ENCODE measurements at regions not wholly inside any gene's neighbourhood (a gene's known extent, or its start where the extent isn't known, plus 50 kb on each side); places are given as distances from the start of the nearest gene placed in this dataset.
"Not testable (repeated sequence)": the region's sequence is repeated elsewhere in the genome, so short reads cannot be mapped to it uniquely, and the experiment has no call there.

- no peaks in the 10 kb centered on the region for H3K9me3 ChIP-seq (ENCODE audit: low read depth, low read length)
- TF ChIP-seq POLR2AphosphoS5 (IDR thresholded peaks at IDR 0.05; ENCODE audit: borderline replicate concordance, low read depth, low read length) (no peak), EZH2 (IDR thresholded peaks at IDR 0.05) (no peak), FOXP2 (optimal IDR thresholded peaks at IDR 0.05; ENCODE audit: control extremely low read depth, extremely low read length, insufficient read depth) (no peak)
Observed at GRCh38 chrX:117843749-117844148, 272.9 kb downstream of the KLHL13 start.

DNA sequence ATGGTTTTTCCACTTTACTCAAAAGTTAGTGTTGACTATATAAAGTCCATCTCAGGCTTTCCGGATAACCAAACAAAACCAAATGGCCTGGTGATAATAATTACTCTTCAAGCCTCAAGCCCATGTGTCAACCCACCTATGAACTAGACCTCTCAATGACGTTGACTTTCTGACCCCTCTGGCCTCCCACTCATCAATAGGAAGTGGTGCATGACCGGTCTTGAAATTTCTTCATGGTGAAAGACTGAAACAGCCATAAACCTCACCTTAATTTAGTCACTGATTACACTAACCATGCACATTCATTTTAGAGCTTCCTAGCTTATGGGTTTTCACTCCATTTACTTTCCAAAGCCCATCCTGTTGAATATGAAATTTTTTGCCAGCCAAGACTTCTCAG, 276.0 kb downstream of the KLHL13 start:
- no peak overlapping the region for H3K27ac ChIP-seq
- no peak overlapping the region for H3K4me3 ChIP-seq

More at GRCh38 chrX:117843749-117844148, 272.9 kb downstream of the KLHL13 start:
- no peak for DNase-seq (ENCODE audit: low read depth, low spot score)
- Histone ChIP-seq H3K36me3 (ENCODE audit: insufficient read depth, low read length) (no peaks in the 10 kb centered on the region), H3K4me3 (no peak overlapping the region), H3K27ac (no peak overlapping the region), H3K9ac (ENCODE audit: insufficient read length) (no peak overlapping the region)

DNA sequence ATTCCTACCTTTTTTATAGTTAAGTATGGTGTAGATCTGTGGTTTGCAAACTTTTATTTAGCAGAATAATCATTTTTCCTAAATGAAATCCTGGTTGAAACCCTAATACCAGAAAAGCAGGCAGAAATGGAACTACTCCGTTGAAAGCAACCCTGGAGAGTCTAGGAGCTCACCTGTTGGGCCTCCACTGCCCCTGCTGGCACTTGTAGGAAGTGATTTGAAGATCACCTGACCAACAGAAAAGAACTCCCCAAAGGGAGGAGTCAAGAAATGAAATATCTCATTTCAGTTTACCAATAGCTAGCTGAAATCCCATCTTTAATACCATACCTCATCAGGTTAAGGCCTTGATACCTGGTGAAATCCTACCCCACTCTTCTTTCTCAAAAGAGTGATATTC, 277.1 kb downstream of the KLHL13 start:
- H3K36me3 ChIP-seq (ENCODE audit: insufficient read depth, low read length), result no peaks in the 10 kb centered on the region
- H3K4me3 ChIP-seq, result no peak overlapping the region
- H3K27ac ChIP-seq, result no peak overlapping the region
- H3K9ac ChIP-seq (ENCODE audit: insufficient read length), result no peak overlapping the region
- TF ChIP-seq FOXP2 (optimal IDR thresholded peaks at IDR 0.05; ENCODE audit: control extremely low read depth, extremely low read length, insufficient read depth), result no peak
- no peak for TF ChIP-seq EZH2 (IDR thresholded peaks at IDR 0.05)
- TF ChIP-seq POLR2AphosphoS5 (IDR thresholded peaks at IDR 0.05; ENCODE audit: borderline replicate concordance, low read depth, low read length), result no peak
- H3K9me3 ChIP-seq (ENCODE audit: low read depth, low read length), result no peaks in the 10 kb centered on the region
- DNase-seq (ENCODE audit: low read depth, low spot score), result no peak

More for the DNA sequence above, 276.0 kb downstream of the KLHL13 start:
- Histone ChIP-seq H3K36me3 (ENCODE audit: insufficient read depth, low read length) (no peaks in the 10 kb centered on the region), H3K9me3 (ENCODE audit: low read depth, low read length) (no peaks in the 10 kb centered on the region), H3K9ac (ENCODE audit: insufficient read length) (no peak overlapping the region)
- TF ChIP-seq EZH2 (IDR thresholded peaks at IDR 0.05) (no peak), POLR2AphosphoS5 (IDR thresholded peaks at IDR 0.05; ENCODE audit: borderline replicate concordance, low read depth, low read length) (no peak), FOXP2 (optimal IDR thresholded peaks at IDR 0.05; ENCODE audit: control extremely low read depth, extremely low read length, insufficient read depth) (no peak)
- no peak for DNase-seq (ENCODE audit: low read depth, low spot score)

DNA sequence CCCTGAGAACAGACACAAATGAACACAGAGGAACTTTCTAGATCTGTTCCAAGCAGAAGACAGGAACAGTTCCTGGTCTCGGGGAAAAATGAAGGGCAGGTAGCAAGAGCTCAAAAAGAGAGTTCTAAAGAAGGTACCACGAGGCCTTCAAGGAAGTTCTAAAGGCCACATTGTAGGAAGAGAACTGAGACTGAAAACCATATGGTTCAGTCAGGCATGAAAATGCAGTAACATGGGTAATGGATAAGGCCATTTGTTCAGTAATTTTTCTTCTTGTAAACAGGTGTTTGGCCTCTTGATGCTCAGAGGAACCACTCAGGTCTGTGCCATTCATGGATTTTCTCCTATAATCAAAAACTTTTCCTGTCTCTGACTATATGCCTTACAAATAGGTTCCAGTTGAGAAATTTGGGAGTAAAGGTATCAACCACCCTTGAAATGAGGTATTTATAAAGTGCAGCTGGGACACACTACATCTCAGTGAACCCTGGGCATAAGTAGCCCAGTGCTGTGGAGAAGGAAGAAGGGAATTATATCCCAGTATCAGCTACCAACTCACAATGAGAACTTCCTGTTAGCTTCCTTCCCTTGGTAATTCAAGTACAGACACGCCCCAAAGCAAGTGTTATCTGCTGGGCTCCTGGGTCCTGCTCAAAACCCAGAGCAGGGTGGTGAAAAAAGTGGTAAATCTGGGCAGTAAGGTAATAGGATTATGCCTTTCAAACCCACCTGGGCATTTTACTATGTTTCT, 277.9 kb downstream of the KLHL13 start:
- Histone ChIP-seq H3K4me3 (no peak overlapping the region), H3K27ac (no peak overlapping the region), H3K9me3 (ENCODE audit: low read depth, low read length) (no peaks in the 10 kb centered on the region), H3K9ac (ENCODE audit: insufficient read length) (no peak overlapping the region), H3K36me3 (ENCODE audit: insufficient read depth, low read length) (no peaks in the 10 kb centered on the region)
- TF ChIP-seq FOXP2 (optimal IDR thresholded peaks at IDR 0.05; ENCODE audit: control extremely low read depth, extremely low read length, insufficient read depth), result no peak
- TF ChIP-seq EZH2 (IDR thresholded peaks at IDR 0.05), result no peak
- TF ChIP-seq POLR2AphosphoS5 (IDR thresholded peaks at IDR 0.05; ENCODE audit: borderline replicate concordance, low read depth, low read length), result no peak
- DNase-seq (ENCODE audit: low read depth, low spot score), result no peak

- TF ChIP-seq EZH2 (IDR thresholded peaks at IDR 0.05) (no peak), POLR2AphosphoS5 (IDR thresholded peaks at IDR 0.05; ENCODE audit: borderline replicate concordance, low read depth, low read length) (no peak), FOXP2 (optimal IDR thresholded peaks at IDR 0.05; ENCODE audit: control extremely low read depth, extremely low read length, insufficient read depth) (no peak)
- H3K9ac ChIP-seq (ENCODE audit: insufficient read length), result no peak overlapping the region
- DNase-seq (ENCODE audit: low read depth, low spot score), result no peak
Observed at GRCh38 chrX:117835034-117835433, 281.6 kb downstream of the KLHL13 start.

DNA sequence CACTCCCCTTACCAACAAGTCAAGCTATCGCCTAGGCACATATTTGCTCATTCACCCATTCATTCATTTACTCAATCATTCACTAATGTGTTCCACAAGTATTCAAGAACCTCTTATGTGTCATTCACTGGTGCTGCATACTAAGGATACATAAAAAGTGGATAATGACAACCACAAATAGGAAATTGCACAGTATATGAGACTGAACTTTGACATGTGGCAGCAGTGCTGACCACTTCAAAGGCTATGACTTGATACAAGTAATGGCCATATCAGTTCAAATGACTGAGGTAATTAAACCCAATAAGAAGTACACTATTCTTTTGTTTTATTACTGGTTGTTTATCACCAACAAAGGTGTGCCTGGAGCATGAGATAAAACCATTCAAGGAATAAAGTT, 282.5 kb downstream of the KLHL13 start:
- TF ChIP-seq POLR2AphosphoS5 (IDR thresholded peaks at IDR 0.05; ENCODE audit: borderline replicate concordance, low read depth, low read length) (no peak), EZH2 (IDR thresholded peaks at IDR 0.05) (no peak), FOXP2 (optimal IDR thresholded peaks at IDR 0.05; ENCODE audit: control extremely low read depth, extremely low read length, insufficient read depth) (no peak)
- H3K4me3 ChIP-seq, result no peak overlapping the region

More at GRCh38 chrX:117835034-117835433, 281.6 kb downstream of the KLHL13 start:
- Histone ChIP-seq H3K36me3 (ENCODE audit: insufficient read depth, low read length) (no peaks in the 10 kb centered on the region), H3K27ac (no peak overlapping the region), H3K9me3 (ENCODE audit: low read depth, low read length) (no peaks in the 10 kb centered on the region), H3K4me3 (no peak overlapping the region)

DNA sequence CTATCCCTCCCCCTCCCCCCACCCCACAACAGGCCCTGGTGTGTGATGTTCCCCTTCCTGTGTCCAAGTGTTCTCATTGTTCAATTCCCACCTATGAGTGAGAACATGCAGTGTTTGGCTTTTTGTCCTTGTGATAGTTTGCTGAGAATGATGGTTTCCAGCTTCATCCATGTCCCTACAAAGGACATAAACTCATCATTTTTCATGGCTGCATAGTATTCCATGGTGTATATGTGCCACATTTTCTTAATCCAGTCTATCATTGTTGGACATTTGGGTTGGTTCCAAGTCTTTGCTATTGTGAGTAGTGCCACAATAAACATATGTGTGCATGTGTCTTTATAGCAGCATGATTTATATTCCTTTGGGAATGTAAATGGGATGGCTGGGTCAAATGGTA, 295.1 kb downstream of the KLHL13 start:
- H3K36me3 ChIP-seq (ENCODE audit: insufficient read depth, low read length); H3K27ac ChIP-seq; H3K9me3 ChIP-seq (ENCODE audit: low read depth, low read length); H3K9ac ChIP-seq (ENCODE audit: insufficient read length); H3K4me3 ChIP-seq; DNase-seq (ENCODE audit: low read depth, low spot score): not testable (repeated sequence)

More for the DNA sequence above, 282.5 kb downstream of the KLHL13 start:
- H3K9ac ChIP-seq (ENCODE audit: insufficient read length), result no peak overlapping the region
- H3K27ac ChIP-seq, result no peak overlapping the region
- H3K9me3 ChIP-seq (ENCODE audit: low read depth, low read length), result no peaks in the 10 kb centered on the region
- no peak for DNase-seq (ENCODE audit: low read depth, low spot score)
- H3K36me3 ChIP-seq (ENCODE audit: insufficient read depth, low read length), result no peaks in the 10 kb centered on the region

GRCh38 chrX:117808426-117808825, 308.2 kb downstream of the KLHL13 start:
- Histone ChIP-seq H3K27ac (no peak overlapping the region), H3K9ac (ENCODE audit: insufficient read length) (no peak overlapping the region), H3K9me3 (ENCODE audit: low read depth, low read length) (no peaks in the 10 kb centered on the region), H3K36me3 (ENCODE audit: insufficient read depth, low read length) (no peaks in the 10 kb centered on the region), H3K4me3 (no peak overlapping the region)
- DNase-seq (ENCODE audit: low read depth, low spot score), result no peak
- no peak for TF ChIP-seq EZH2 (IDR thresholded peaks at IDR 0.05)
- no peak for TF ChIP-seq POLR2AphosphoS5 (IDR thresholded peaks at IDR 0.05; ENCODE audit: borderline replicate concordance, low read depth, low read length)
- no peak for TF ChIP-seq FOXP2 (optimal IDR thresholded peaks at IDR 0.05; ENCODE audit: control extremely low read depth, extremely low read length, insufficient read depth)

DNA sequence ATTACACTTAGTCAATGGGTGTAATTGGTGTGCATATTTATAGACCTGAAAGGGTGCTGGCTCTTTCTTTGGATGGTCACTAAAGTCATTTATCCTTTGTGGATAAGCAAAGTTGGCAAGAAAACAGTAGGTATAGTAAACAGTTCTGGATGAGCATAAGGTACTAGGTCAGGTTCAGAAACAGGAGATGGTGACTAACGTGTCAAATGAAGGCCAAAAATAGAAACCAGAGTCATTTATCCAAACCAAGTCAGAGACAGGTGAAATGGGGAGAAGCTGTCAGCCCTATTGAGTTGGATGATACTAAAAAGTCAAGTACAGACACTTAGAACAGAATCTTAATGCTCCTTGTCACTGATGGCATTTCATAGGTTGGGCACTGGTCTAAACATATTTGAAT, 313.1 kb downstream of the KLHL13 start:
- Histone ChIP-seq H3K4me3 (no peak overlapping the region), H3K9ac (ENCODE audit: insufficient read length) (no peak overlapping the region), H3K36me3 (ENCODE audit: insufficient read depth, low read length) (no peaks in the 10 kb centered on the region), H3K9me3 (ENCODE audit: low read depth, low read length) (no peaks in the 10 kb centered on the region), H3K27ac (no peak overlapping the region)
- TF ChIP-seq EZH2 (IDR thresholded peaks at IDR 0.05), result no peak
- TF ChIP-seq FOXP2 (optimal IDR thresholded peaks at IDR 0.05; ENCODE audit: control extremely low read depth, extremely low read length, insufficient read depth), result no peak
- TF ChIP-seq POLR2AphosphoS5 (IDR thresholded peaks at IDR 0.05; ENCODE audit: borderline replicate concordance, low read depth, low read length), result no peak
- no peak for DNase-seq (ENCODE audit: low read depth, low spot score)
